Stimulated activated CD4-positive, alpha-beta T cell treated with anti-CD3 and anti-CD28 coated beads, Interleukin-15, amount 100 ng/mL, for 1 hour (primary cell): ENCODE measurements at regions not wholly inside any gene's neighbourhood (a gene's known extent, or its start where the extent isn't known, plus 50 kb on each side); places are given as distances from the start of the nearest gene placed in this dataset.
"Not testable (repeated sequence)": the region's sequence is repeated elsewhere in the genome, so short reads cannot be mapped to it uniquely, and the experiment has no call there.

Source experiments
- DNase-seq, 2 donors: peaks; one replicate each; pipeline ENCODE4 v3.0.0-alpha.2; 2020; ENCODE audit warnings: low read depth in 1 of 2, low spot score in 1 of 2

DNA sequence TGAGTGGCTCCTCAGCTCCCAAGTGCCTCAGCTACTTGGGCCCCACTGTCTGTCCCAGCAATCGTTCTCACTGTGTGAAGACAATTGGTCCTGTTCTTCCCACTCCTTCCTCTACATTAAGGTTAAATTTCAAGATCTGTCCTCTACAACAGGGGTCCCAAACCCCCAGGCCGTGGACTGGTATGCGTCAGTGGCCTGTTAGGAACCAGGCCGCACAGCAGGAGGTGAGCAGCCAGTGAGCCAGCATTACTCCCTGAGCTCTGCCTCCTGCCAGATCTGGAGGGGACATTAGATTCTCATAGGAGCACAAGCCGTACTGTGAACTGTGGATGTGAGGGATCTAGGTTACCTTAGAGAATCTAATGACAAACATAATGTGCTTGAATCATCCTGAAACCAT, 376.9 kb upstream of the FZD8 start:
- no peak for DNase-seq

DNA sequence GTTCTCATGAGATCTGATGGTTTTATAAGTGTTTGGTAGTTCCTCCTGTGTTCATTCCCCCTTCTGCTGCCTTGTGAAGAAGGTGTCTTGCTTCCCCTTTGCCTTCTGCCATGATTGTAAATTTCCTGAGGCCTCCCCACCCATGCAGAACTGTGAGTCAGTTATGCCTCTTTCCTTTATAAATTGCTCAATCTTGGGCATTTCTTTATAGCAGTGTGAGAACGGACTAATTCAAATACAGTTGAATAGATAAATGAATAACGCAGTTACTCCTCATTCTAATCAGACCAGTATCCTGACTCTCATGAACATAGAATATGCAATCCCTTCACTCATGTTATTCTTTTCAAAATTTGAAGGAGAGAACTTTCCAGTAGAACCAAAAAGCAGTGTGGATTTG, 375.0 kb upstream of the FZD8 start:
- no peak for DNase-seq

DNA sequence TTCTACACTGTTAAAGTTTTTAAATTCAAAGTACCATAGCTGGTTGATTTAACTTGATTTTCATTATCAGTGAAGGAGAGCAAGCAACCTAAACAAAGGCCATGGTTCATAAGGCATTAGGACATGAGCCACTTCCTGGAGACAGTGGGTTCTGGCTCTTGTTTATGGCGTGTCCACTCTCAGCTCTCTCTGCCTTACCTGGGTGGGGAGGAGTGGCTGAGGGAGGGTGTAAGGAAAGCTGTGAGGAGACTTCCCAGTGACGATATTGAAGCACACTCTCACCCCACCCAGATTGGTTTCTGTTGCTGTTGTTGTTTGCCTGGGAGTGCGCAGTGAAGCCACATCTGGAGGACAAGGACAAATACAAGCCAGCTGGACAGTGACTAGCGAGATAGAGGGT, 365.3 kb upstream of the FZD8 start:
- no peak for DNase-seq

DNA sequence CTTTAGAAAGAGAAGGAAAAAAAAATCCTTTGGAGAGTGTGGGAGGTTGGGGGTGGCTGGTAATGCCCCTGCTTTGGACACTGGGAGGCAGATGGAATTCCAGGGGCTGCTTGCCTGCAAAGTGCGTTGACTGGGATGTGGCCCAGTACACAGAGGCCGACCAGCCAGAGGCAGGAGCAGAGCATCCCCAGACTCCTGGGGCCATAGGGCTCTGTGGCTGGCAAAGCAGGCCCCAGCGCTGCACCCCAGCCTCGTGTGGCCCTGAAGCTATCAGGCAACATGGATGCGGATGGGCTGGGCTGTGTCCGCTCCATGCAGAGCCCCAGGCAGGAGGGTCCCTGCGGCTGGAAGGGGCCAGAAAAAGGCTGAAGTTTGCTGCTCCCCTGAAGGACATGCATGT, 361.6 kb upstream of the FZD8 start:
- no peak for DNase-seq

DNA sequence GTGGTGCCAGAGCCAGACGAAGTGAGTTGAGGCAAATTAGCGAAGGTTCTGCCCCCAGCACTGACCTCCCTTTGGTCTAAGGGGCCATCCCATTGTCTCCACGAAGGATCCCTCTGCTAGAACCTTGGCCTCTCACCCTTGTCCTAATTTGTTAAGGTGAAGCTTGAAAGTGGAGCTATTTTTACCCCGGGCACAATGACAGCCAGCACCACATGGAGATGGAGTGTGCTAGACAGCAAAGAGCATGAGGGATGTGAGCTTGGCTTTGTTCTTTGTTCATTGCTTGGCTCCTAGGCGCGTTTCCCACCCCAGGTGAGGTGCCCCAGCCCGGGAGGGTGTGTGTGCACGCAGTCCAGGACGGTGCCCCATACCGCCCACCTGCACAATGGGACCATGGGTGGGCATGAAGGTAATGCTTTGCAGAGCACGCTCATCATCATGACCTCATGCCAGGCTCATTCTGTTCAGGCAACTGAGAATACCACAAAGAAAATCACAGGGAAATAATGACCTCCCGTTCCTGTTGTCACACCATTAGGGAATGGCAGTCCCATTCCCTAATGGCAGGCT, 361.0 kb upstream of the FZD8 start:
- DNase-seq = no peak

DNA sequence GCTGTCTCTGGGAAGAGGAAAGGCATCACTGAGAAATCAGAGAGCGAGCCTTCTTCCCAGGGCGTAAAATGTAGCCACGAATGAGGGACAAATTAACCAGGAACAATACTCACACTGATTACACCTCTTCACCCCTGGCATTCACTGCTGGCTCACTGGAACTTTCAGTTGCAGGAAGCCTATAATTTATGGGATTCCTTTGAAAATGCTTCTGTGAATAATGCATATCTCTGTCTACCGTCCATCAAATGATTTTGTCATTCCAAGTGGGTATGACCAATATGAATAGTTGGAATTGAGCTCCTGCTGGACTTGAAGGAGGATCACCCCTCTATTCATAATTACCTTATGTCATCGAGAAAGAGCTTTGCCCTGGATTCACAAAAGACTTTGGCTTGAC, 360.3 kb upstream of the FZD8 start:
- DNase-seq = no peak

DNA sequence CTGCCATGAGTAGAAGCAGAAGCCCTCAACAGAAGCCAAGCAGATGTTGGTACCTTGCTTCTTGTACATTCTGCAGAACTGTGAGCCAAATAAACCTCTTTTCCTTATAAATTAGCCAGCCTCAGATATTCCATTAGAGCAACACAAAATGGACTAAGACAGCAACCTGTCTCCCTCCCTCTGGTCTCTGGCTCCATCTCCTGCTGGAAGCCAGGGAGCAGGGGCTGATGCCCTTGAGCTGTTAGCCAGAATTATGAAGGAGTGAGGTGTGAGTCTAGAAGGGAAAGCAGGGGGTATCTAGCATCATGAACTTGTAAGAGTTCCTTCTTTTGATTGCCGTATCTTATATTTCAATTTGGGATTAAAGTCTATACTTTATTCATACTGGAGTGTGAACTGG, 358.7 kb upstream of the FZD8 start:
- not testable (repeated sequence) for DNase-seq

DNA sequence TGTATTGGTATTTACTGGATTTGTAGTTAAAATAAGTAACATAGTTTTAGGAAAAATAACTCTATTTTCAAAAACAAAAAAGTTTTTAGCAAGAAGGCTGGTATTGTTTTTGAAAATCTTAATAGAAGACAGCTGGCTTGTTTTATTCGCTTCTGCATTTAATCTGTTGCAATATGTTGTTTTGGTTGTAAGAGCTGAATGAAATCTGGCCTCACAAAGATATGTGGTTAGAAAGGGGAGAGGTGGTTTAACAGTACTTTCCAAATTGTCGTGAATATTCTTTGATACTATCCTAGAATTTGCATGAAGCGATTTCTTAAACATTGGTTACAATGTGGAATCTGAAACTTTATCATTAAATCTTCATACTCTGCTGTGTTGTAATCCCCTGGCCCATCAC, 355.9 kb upstream of the FZD8 start:
- no peak for DNase-seq

DNA sequence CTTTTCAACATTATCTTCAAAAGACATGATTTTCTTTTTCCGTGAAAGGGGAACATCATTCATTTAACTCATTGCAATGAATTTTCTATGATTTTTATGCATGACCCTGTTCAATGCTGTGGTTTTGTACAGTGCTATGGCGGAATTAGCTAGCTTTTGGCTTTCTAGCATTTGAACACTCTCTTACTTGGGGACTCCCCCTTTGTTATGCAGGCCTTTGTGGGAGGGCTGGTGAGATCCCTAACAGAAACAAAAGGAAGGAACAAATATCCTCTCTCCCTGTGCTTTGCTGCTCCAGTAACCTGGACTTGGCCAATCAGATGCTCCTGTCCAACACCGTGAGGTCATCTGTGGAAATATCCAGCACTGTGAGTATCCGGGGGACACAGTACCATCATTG, 353.4 kb upstream of the FZD8 start:
- DNase-seq = no peak

DNA sequence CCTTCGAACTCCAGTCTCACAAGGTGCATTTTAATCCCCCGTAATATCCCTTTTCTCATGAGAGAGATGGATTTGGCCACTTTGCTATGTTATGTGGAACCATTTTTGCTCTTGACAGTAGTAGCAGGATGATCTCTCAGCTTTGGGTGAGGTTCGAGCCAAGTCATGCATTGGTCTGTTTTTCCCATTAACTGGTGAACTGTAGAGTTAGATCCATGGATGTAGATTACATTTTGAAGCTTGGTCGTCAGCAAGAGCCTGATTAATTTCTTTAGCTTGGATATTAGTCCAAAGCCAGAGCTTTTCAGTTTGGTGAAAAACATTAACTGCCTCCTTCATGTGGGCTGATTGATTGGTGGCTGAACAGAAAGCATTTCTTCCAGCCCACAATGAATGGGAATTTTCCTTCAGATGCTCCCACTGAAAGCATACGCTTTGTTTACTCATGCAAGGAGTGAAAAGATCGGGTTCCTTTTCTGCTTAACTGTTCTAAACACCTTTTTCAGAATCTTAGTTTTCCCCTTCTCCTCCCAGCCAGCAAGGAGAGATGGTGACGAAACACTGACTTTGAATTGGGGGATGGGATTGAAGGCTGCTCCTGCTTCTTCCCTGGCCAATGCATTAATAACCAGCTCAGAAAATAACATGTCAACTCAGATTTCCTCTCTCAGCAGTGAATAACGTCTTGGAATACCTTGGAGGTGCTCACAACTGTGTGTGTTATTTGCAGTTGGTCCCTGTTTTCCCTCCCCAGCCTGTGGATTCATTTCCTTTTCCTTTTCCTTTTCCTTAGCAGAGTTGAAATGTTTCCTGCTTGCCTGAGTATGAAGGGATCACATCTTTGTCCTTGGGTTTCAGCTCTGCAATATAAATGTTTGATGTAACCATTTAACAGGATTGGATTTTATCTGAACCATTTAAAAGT, 351.8 kb upstream of the FZD8 start:
- DNase-seq = no peak

DNA sequence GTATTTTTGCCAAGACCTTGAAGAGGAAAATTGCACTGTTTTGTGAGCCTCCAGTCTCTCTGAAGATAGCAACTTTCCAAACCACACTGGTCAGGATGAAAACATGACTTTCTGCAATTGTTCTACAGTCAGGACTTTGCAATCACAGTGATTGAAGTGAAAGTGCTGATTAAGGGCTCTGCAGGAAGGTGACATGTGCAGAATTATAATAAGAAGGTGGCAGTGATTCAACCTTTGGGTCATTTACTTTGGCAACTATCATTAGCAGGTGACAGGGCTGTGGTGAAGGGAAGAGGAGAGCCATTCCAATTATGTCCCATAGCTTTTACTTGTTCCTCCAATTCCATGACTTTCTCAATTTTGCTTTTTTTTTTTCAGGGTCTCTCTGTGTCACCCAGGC, 350.0 kb upstream of the FZD8 start:
- no peak for DNase-seq

DNA sequence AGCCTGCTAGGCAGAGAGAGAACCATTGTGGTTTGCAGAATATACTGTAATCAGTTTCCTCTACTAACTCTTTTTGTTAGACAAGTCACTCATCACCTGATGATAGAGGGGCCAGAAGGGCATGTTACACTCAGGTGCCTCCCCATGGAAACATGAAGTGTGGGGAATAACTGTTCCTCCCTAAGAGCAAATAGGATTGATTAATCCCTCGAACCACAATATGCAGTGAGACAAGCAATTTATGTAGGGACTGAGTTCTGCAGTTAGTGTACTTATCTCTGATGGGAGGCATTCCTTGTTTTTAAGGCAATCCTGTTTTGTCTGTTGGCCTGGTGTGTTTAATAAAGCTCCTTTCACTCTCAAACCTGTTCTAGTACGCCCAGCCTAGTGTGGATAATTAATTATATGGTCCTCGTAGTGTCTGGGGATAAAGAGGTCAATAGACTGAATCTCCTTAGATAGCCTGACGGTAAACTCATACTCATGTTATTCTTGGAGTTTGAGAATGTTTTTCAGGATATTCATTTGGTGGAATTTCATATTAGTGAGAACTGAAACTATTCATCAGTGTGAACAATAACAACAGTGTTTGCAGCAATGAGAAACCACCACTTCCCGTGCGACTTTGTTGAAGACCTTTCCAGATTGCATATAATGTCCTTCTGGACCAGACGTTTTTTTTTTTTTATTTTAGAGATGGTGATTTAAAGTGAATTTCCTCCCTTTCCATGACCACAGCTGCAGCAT, 344.8 kb upstream of the FZD8 start:
- no peak for DNase-seq

DNA sequence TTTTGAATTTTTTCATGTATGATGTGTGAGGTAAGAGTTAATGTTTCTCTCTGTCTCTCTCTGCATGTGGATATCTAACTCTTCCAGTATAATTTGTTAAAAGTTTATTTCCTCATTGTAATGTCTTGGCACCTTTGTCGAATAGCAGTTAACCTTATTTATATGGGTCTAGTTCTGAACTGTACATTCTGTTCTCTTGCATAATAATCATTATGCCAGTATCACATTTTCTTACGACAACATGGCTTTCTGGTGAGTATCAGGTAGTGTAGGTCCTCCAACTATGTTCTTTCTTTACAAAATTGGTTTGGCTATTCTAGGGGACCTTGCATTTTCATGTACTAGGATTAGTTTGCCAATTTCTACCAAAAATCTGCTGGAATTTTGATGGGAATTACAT, 337.0 kb upstream of the FZD8 start:
- no peak for DNase-seq

DNA sequence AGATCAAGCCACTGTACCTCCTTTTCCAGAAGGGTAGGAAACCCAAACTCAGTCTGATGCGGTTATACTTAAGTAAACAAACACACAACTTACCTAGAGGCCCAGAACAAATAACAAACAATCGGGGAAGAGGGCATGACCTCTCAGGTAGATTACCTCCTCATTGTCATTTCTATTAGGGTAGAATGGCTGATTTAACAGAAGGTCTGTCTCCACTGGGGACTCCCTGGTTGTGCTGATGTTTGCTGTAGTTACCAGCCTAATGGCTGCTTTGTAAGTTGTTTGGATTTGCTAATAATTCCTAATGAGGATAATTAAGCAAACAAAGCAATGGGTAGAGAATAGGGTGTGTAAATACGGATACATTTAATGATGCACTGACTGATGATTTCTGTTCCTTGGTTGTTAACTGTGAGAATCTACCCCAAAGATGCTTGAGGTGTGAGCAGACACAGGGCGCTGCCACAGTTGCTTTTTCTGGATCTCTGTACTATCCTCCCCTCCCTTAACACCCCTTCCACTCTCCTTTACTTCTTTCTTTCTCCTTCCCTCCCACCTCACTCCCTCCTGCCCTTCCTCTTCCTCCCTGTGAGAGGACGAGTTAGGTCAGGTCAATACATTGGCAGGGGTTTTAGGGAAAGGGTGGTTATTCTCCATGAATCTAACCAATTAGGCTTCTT, 332.0 kb upstream of the FZD8 start:
- DNase-seq = not testable (repeated sequence)

DNA sequence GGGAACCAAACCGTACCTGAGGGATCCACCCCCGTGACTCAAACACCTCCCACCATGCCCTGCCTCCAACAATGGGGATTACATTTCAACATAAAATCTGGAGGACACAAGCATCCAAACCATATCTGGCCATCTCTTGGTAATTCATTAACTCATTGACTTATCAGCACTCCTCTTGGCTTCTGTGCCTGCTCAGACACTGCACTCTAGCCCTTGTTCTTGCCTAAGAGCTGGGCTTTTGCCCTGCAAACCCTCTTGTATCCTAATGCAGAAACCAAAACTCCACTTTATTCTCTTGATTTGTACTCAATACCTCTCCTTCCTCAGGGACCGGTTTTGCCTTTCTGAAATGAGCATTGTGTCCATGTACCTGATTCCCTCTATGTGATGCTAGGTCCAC, 330.2 kb upstream of the FZD8 start:
- no peak for DNase-seq

DNA sequence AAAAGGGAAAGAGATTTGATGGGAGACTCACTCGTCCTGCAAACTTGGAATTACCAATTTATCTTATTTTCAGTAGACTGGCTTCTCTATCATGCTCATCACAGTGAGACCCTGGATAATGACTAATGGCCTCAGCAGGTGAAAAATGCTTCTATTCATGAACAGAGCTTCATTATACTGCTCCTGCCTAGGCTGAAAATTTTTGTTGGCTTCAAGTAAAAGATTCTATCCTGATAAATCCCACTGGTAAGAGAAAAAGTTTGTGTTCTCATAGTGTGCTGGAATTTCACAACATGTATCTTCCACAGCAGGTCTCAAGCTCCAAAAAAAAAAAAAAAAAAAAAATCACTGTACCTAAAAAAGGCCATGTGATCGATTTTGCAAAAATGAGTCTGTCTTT, 329.3 kb upstream of the FZD8 start:
- no peak for DNase-seq

DNA sequence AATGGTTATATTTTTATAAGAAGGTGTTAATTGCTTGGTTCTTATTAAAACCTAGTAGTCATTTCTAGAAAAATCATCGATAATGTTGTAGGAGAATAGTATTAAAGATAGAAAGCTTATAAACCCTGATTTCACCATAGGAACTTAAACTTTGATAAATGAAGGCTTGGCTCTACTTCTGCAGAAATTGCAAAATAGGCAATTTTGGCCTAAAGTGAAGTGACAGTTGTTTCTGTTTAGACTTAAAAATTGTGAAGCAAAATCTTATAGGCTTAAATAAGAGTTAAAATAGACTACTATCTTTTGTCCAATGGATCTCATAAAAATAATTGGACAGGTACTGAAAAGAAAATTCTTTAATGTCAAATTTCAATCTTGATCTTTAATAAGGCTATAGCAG, 321.6 kb upstream of the FZD8 start:
- DNase-seq = no peak

DNA sequence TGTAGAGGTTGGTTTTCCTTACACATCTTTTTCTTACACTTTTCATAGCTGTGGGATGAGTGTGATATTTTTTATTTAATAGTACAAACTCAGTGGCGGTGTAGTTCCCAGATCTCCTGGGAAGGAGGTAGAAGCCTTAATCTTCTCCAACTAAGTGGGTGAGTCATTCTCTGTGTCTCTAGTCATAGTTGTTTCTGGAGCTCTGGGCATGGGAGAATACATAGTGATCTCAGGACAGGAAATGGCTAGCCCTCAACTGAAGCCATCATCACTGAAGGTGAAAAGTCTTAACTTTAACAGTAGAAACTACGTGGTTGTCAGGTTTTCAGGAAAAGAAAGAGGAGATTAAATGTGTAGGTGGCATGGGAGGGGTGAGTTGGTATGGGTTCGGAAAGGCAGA, 319.4 kb upstream of the FZD8 start:
- DNase-seq = no peak

DNA sequence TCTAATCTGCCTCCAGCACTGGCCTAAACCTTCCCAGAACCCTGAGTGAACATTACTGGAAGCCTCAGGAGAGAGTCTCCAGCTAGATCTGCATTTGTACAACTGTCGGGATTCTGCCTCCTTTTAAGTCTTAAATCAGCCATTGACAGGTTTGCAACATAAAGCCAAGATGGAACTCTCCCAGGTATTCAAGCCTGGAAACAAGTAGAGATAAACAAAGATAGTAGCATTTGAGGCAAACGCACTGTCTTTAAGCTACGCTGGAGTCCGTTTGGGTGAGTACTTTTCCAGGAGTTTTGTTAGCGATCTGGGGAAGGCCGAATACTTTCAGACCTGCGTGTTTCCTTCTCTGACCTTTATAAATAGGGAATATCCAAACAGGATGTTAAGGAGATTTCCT, 317.2 kb upstream of the FZD8 start:
- no peak for DNase-seq

DNA sequence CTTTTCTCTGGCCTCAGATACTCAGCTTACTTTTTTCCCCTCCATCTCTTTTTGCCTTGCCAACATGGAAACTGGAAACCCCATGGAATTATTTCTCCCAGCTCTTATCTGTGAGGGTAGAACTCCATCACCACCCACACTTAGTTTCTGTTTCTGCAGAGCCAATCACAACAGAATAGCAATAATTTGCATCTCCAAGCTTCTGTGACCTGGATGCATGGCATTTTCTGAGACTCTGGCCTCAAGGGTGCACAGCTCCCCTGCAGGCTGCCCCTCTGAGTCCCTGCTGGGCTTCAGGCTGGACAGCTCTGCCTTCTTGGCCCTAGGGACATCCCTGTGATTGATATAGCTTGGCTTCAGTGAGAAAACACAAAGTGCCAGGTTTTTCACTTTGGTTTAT, 316.5 kb upstream of the FZD8 start:
- not testable (repeated sequence) for DNase-seq

DNA sequence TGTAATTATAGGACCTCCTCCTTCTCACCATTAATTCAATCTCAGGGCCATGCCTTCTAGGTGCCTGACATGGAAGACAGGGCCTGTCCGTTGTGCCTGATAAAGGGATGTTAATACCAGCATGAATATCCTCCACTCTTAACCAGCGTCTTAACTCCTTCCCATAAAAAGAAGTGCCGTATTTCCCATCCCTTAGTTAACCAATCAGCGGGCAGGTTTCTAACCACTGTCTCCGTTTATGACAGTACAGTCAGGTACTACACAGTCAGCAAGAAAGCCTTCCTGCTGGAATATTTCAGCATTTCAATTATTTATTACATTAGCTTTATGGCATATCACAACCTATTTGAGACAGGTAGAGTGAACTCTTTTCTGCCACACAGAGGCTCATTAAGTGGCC, 308.6 kb upstream of the FZD8 start:
- no peak for DNase-seq

DNA sequence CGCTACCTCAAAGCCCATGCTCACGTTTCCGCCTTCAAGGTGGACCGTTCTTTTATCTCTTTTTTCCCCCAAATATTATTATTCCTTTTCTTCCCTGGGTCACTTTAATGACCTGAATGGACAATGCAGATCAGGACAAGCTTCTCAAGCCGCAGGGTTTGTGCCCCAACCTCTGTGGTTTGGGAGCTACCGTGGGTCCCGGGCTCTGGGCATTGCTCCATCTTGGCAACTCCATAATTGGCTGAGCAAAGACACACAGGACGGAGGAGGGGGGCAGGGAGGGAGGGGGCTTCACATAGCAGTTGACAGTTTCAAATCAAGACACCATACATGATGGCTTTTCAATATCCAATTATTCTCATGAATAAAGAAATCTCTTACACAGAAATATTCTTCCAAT, 308.1 kb upstream of the FZD8 start:
- DNase-seq = no peak
